ENCODE measurements at regions not wholly inside any gene's neighbourhood (a gene's known extent, or its start where the extent isn't known, plus 50 kb on each side); places are given as distances from the start of the nearest gene placed in this dataset.

DNA sequence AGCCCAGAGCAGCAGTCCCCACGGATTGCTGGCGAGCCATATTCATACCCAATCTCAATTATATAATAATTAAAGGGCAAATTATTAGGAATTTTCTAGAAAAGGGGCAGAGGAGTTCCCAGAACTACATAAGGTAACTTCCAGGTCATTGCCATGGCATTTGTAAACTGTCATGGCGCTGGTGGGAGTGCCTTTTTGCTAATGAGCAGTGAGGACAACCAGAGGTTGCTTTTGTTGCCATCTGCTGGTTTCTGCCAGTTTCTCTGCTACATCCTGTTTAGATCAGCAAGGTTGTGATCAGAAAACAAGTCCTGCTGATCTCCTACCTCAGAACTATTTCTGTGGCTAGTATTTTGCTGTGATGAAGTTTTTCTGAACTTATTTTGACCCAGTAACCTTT is 159.8 kb upstream of the PIEZO2 start (continued):
- TF ChIP-seq, protein P1, sequence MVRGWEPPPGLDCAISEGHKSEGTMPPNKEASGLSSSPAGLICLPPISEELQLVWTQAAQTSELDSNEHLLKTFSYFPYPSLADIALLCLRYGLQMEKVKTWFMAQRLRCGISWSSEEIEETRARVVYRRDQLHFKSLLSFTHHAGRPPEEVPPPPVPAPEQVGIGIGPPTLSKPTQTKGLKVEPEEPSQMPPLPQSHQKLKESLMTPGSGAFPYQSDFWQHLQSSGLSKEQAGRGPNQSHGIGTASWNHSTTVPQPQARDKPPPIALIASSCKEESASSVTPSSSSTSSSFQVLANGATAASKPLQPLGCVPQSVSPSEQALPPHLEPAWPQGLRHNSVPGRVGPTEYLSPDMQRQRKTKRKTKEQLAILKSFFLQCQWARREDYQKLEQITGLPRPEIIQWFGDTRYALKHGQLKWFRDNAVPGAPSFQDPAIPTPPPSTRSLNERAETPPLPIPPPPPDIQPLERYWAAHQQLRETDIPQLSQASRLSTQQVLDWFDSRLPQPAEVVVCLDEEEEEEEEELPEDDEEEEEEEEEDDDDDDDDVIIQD (CRISPR knock-in tag; IDR thresholded peaks at IDR 0.05), result no peak
- no peak for TF ChIP-seq ZNF165 (CRISPR knock-in tag; IDR thresholded peaks at IDR 0.05; ENCODE audit: borderline replicate concordance)
- TF ChIP-seq ZBED1 (IDR thresholded peaks at IDR 0.05), result no peak
- TF ChIP-seq, protein P2, sequence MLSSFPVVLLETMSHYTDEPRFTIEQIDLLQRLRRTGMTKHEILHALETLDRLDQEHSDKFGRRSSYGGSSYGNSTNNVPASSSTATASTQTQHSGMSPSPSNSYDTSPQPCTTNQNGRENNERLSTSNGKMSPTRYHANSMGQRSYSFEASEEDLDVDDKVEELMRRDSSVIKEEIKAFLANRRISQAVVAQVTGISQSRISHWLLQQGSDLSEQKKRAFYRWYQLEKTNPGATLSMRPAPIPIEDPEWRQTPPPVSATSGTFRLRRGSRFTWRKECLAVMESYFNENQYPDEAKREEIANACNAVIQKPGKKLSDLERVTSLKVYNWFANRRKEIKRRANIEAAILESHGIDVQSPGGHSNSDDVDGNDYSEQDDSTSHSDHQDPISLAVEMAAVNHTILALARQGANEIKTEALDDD (IDR thresholded peaks at IDR 0.05), result no peak
- TF ChIP-seq, protein P3, sequence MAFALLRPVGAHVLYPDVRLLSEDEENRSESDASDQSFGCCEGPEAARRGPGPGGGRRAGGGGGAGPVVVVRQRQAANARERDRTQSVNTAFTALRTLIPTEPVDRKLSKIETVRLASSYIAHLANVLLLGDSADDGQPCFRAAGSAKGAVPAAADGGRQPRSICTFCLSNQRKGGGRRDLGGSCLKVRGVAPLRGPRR (CRISPR knock-in tag; IDR thresholded peaks at IDR 0.05), result no peak
- no peak for TF ChIP-seq MEIS2 (IDR thresholded peaks at IDR 0.05; ENCODE audit: partially characterized antibody)
- no peak for TF ChIP-seq ETV5 (CRISPR knock-in tag; IDR thresholded peaks at IDR 0.05; ENCODE audit: low read depth)
- TF ChIP-seq SREBF2 (CRISPR knock-in tag; IDR thresholded peaks at IDR 0.05), result no peak
- no peak for TF ChIP-seq NR2C2 (CRISPR knock-in tag; IDR thresholded peaks at IDR 0.05)
- peak; percentile 64; the same call in 1 of the 2 replicates for TF ChIP-seq NR2C2 (tag; IDR thresholded peaks at IDR 0.05)
- TF ChIP-seq RFX7 (CRISPR knock-in tag; IDR thresholded peaks at IDR 0.05), result no peak
- TF ChIP-seq ZNF224 (CRISPR knock-in tag; IDR thresholded peaks at IDR 0.05), result no peak
- TF ChIP-seq ATF1 (CRISPR knock-in tag; IDR thresholded peaks at IDR 0.05), result no peak
- TF ChIP-seq ATF1 (tag; IDR thresholded peaks at IDR 0.05), result no peak
- no peak for TF ChIP-seq NCOA1 (IDR thresholded peaks at IDR 0.05; ENCODE audit: low read depth)
- TF ChIP-seq ZEB2 (IDR thresholded peaks at IDR 0.05), result no peak
- TF ChIP-seq RFX1 (IDR thresholded peaks at IDR 0.05), result peak; percentile 49; the same call in 1 of the 2 replicates

Measured in K562 (cell line).